Hepatocyte (in vitro differentiated cells): ENCODE measurements at regions not wholly inside any gene's neighbourhood (a gene's known extent, or its start where the extent isn't known, plus 50 kb on each side); places are given as distances from the start of the nearest gene placed in this dataset.

ENCODE experiments used
- CTCF ChIP-seq: fragments of 200-600 bp; sonication (generic); IDR thresholded peaks from 2 replicates; pipeline ENCODE4 v1.5.1; 2016; ENCODE audit warnings: antibody characterized with exemption, mild to moderate bottlenecking; ENCODE audit not compliant: poor library complexity
- EZH2 ChIP-seq: fragments of 200-600 bp; sonication (generic); IDR thresholded peaks from 2 replicates; pipeline ENCODE4 v1.6.1; 2016; ENCODE audit warnings: antibody characterized with exemption, mild to moderate bottlenecking, borderline replicate concordance

- TF ChIP-seq CTCF (no peak), EZH2 (no peak)
Observed at GRCh38 chr12:90682398-90682797, 272.6 kb downstream of the CCER1 start.
